GM18505 (cell line): ENCODE measurements at regions not wholly inside any gene's neighbourhood (a gene's known extent, or its start where the extent isn't known, plus 50 kb on each side); places are given as distances from the start of the nearest gene placed in this dataset.

Experiments used
- ATAC-seq: cut with Tn5 transposase; IDR thresholded peaks from one replicate; pipeline ENCODE4 v1.9.1; 2021; ENCODE audit not compliant: unreplicated experiment
- POLR2A ChIP-seq: IDR thresholded peaks from 4 replicates; pipeline ENCODE4 v1.6.1; 2011; ENCODE audit warnings: borderline replicate concordance; ENCODE audit not compliant: insufficient read depth, insufficient read length; ENCODE audit errors: extremely low read depth

DNA sequence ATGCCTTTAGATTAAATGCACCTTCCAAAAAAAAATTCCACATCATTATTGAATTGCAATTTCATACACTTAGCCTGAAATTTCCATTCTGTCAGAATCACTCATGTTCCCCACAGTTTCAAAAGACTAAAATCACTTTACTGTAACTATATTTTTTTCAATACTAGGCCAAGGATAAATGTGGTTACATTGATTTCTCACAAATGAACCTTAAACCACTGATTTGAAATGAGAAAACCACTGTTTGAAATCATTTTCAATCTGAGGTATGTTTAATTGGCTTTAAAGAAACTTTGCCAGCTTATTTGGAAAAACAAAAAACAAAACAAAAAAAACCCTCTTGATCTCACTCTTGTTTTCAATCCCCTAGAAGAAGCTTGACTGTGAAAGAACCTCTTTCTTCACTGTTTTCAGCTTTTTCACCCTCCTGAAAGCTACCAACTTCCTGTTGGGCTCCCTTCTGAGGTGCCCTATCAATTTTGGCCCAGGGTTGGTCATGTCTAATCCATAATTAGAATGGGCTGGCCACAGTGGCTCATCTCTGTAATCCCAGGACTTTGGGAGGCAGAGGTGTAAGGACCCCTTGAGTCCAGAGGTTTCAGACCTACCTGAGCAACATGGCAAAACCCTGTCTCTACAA, 242.5 kb downstream of the ADGRG6 start:
- TF ChIP-seq POLR2A, result no peak
- ATAC-seq, result no peak

GRCh38 chr6:142545147-142545546, 243.3 kb downstream of the ADGRG6 start:
- ATAC-seq, result no peak
- TF ChIP-seq POLR2A, result no peak

GRCh38 chr6:142548566-142548965, 246.8 kb downstream of the ADGRG6 start:
- no peak for ATAC-seq
- TF ChIP-seq POLR2A, result no peak

GRCh38 chr6:142550310-142551063, 248.7 kb downstream of the ADGRG6 start:
- TF ChIP-seq POLR2A, result no peak
- ATAC-seq, result no peak

DNA sequence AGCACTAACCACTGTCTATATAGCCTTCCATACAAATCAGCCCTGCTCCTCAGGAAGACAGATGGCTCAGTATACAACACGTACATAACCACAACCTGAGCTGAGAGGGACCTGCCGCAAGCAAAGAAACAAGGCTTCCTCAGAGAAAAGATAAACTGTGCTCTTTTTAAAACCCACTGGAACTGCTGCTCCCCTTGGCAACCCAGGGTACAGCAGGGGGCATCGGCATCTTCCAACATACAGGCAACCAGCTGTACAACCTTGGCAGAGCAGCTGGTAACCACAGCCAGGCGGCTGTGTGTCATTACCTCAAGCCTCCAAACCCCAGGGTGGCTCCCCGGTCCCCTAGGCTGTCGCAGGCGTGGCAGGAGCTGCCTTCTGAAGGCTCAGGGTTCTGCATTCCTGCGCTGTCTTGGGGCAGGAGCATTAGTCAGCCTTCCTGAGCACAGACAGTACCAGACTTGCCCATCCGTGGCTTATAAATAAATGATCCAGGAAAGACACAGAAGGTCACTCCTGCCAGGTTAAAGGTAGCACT, 249.5 kb downstream of the ADGRG6 start:
- TF ChIP-seq POLR2A, result no peak
- ATAC-seq, result no peak

- TF ChIP-seq POLR2A, result no peak
Observed at GRCh38 chr6:142558786-142559185, 257.0 kb downstream of the ADGRG6 start.

GRCh38 chr6:142561511-142562265, 259.9 kb downstream of the ADGRG6 start:
- no peak for ATAC-seq
- TF ChIP-seq POLR2A, result no peak

More at GRCh38 chr6:142558786-142559185, 257.0 kb downstream of the ADGRG6 start:
- ATAC-seq, result no peak

DNA sequence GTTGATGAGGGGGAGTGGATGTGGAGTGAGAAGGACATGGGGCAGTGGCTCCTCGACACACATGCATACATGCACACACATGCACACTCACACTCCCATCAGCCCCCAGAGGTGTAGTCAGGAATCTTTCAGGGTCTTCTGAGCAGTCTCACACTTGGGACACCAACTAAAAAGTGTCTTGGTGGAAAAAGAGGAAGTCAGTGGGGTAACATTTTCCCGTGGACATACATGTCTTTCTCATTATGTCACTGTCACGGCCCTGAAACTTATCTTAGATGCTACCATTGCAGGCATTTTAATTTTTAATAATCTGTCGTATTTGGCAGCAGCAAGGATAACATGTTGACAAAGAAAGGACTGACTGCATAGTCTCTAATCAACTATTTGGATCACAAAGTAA, 261.1 kb downstream of the ADGRG6 start:
- no peak for TF ChIP-seq POLR2A
- no peak for ATAC-seq

- TF ChIP-seq POLR2A, result no peak
- peak; percentile 67 for ATAC-seq
Observed at GRCh38 chr6:142566628-142567396, 265.0 kb downstream of the ADGRG6 start.

GRCh38 chr6:142567461-142567860, 265.7 kb downstream of the ADGRG6 start:
- no peak for ATAC-seq
- no peak for TF ChIP-seq POLR2A

DNA sequence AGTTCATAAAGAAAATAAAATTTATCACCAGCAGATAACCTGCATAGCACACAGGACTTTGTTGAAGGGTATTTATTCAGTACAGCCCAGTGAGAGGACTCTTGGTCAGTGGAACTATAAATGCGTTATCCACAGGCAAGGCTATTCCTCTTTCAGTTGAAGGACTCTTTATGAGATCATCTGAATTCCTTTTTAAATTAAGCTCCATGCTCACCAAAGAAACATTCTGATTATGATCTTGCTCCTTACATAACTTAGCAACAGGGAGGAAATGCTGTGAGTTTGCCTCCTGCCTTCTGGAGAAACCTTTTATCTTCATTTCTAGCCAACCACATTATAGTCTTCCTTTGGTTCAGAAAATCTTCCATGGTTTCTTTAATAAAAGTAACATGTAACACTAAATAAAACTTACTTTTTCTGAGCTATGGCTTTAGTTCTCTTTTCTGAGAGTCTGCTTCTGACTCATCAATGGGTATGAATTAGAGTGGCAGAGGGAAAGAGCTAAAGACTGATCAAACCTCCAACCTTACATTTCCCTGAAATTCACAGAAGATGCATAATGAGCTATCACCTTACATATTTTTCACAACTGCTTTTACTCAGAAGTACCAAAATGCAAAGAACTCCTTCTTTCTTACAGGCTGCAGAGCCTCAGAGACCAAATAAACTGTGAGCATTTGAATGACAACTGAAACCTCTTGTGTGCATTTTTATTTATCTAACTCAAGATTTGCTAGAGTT, 267.2 kb downstream of the ADGRG6 start:
- ATAC-seq, result no peak
- TF ChIP-seq POLR2A, result no peak

GRCh38 chr6:142569676-142570075, 267.9 kb downstream of the ADGRG6 start:
- no peak for ATAC-seq

DNA sequence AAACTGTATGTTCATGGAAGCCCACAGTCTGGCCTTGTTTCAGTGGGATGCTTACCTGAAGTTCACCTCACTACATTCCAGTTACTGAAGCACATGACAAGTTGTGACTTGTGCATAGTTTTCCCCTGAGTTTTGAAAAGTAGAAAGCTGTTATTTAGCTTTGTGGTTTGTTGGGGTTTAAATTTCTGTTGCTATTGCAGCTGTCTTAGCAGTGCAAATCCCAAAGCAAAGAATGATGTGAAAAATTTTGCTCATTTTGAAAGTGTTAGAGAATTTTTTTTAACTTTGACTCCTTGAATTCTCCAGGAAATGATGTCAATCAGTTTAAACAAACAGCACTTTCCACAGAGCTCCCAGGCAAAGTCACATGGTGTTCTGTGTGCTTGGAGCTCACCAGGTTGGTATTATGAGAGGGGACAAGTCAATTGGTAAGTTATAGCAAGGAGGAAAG, 268.4 kb downstream of the ADGRG6 start:
- TF ChIP-seq POLR2A, result no peak
- no peak for ATAC-seq

More at GRCh38 chr6:142569676-142570075, 267.9 kb downstream of the ADGRG6 start:
- TF ChIP-seq POLR2A, result no peak

DNA sequence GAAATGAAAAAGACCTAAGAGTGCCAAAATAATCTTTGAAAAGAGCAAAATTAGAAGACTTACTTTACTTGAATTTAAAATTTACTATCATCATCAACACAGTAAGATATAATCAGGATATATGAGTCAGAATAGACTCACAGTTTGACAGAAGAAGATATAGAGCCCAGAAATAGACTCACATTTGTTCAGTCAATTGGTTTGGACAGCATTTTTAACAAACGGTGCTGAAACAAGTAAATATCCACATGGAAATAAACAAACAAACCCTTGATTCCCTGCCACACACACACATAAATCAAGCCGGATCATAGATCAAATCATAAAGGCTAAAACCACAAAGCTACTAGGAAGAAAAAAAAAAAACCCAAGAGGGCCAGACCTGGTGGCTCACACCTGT, 291.1 kb downstream of the ADGRG6 start:
- TF ChIP-seq POLR2A, result no peak
- ATAC-seq, result no peak
